ENCODE measurements at regions not wholly inside any gene's neighbourhood (a gene's known extent, or its start where the extent isn't known, plus 50 kb on each side); places are given as distances from the start of the nearest gene placed in this dataset.

DNA sequence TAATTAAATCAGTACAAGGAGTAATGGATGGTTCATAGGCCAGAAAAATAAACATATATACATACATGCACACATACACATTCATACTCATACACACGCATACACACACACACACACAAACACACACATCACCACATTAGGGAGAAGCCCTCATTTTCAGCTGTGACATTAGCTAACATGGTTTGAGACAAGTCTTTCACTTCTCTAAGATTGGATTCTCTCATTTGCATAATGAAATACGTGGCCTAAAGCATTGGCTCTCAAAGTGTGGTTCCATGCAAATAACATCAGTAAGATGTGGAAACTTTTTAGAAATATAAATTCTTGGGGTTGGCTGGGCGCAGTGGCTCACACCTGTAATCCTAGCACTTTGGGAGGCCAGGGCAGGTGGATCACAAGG, 452.6 kb downstream of the TAFA4 start (continued):
- TF ChIP-seq, protein P1, sequence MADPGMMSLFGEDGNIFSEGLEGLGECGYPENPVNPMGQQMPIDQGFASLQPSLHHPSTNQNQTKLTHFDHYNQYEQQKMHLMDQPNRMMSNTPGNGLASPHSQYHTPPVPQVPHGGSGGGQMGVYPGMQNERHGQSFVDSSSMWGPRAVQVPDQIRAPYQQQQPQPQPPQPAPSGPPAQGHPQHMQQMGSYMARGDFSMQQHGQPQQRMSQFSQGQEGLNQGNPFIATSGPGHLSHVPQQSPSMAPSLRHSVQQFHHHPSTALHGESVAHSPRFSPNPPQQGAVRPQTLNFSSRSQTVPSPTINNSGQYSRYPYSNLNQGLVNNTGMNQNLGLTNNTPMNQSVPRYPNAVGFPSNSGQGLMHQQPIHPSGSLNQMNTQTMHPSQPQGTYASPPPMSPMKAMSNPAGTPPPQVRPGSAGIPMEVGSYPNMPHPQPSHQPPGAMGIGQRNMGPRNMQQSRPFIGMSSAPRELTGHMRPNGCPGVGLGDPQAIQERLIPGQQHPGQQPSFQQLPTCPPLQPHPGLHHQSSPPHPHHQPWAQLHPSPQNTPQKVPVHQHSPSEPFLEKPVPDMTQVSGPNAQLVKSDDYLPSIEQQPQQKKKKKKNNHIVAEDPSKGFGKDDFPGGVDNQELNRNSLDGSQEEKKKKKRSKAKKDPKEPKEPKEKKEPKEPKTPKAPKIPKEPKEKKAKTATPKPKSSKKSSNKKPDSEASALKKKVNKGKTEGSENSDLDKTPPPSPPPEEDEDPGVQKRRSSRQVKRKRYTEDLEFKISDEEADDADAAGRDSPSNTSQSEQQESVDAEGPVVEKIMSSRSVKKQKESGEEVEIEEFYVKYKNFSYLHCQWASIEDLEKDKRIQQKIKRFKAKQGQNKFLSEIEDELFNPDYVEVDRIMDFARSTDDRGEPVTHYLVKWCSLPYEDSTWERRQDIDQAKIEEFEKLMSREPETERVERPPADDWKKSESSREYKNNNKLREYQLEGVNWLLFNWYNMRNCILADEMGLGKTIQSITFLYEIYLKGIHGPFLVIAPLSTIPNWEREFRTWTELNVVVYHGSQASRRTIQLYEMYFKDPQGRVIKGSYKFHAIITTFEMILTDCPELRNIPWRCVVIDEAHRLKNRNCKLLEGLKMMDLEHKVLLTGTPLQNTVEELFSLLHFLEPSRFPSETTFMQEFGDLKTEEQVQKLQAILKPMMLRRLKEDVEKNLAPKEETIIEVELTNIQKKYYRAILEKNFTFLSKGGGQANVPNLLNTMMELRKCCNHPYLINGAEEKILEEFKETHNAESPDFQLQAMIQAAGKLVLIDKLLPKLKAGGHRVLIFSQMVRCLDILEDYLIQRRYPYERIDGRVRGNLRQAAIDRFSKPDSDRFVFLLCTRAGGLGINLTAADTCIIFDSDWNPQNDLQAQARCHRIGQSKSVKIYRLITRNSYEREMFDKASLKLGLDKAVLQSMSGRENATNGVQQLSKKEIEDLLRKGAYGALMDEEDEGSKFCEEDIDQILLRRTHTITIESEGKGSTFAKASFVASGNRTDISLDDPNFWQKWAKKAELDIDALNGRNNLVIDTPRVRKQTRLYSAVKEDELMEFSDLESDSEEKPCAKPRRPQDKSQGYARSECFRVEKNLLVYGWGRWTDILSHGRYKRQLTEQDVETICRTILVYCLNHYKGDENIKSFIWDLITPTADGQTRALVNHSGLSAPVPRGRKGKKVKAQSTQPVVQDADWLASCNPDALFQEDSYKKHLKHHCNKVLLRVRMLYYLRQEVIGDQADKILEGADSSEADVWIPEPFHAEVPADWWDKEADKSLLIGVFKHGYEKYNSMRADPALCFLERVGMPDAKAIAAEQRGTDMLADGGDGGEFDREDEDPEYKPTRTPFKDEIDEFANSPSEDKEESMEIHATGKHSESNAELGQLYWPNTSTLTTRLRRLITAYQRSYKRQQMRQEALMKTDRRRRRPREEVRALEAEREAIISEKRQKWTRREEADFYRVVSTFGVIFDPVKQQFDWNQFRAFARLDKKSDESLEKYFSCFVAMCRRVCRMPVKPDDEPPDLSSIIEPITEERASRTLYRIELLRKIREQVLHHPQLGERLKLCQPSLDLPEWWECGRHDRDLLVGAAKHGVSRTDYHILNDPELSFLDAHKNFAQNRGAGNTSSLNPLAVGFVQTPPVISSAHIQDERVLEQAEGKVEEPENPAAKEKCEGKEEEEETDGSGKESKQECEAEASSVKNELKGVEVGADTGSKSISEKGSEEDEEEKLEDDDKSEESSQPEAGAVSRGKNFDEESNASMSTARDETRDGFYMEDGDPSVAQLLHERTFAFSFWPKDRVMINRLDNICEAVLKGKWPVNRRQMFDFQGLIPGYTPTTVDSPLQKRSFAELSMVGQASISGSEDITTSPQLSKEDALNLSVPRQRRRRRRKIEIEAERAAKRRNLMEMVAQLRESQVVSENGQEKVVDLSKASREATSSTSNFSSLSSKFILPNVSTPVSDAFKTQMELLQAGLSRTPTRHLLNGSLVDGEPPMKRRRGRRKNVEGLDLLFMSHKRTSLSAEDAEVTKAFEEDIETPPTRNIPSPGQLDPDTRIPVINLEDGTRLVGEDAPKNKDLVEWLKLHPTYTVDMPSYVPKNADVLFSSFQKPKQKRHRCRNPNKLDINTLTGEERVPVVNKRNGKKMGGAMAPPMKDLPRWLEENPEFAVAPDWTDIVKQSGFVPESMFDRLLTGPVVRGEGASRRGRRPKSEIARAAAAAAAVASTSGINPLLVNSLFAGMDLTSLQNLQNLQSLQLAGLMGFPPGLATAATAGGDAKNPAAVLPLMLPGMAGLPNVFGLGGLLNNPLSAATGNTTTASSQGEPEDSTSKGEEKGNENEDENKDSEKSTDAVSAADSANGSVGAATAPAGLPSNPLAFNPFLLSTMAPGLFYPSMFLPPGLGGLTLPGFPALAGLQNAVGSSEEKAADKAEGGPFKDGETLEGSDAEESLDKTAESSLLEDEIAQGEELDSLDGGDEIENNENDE (IDR thresholded peaks at IDR 0.05; ENCODE audit: insufficient replicate concordance, low read length): no peak
- TF ChIP-seq KDM4A (IDR thresholded peaks at IDR 0.05; ENCODE audit: low read depth, low read length, severe bottlenecking): no peak
- no peak for TF ChIP-seq CBX5 (IDR thresholded peaks at IDR 0.05; ENCODE audit: low read depth, low read length)
